Lower leg skin (tissue), 3 donors: ENCODE measurements at regions not wholly inside any gene's neighbourhood (a gene's known extent, or its start where the extent isn't known, plus 50 kb on each side); places are given as distances from the start of the nearest gene placed in this dataset.

Source experiments
- POLR2A ChIP-seq, 2 donors: fragments of 450-650 bp; IDR thresholded peaks; one replicate each; pipeline ENCODE4 v1.6.1; 2016 to 2017; ENCODE audit warnings: antibody characterized with exemption in 2 of 2, mild to moderate bottlenecking in 1 of 2, moderate library complexity in 1 of 2
- TF ChIP-seq, protein P1 (sequence below), 3 donors: fragments of 450-650 bp; IDR thresholded peaks; one replicate each; pipeline ENCODE4 v1.5.1; 2016; ENCODE audit warnings: antibody characterized with exemption in 3 of 3, mild to moderate bottlenecking in 3 of 3, moderate library complexity in 2 of 3

DNA sequence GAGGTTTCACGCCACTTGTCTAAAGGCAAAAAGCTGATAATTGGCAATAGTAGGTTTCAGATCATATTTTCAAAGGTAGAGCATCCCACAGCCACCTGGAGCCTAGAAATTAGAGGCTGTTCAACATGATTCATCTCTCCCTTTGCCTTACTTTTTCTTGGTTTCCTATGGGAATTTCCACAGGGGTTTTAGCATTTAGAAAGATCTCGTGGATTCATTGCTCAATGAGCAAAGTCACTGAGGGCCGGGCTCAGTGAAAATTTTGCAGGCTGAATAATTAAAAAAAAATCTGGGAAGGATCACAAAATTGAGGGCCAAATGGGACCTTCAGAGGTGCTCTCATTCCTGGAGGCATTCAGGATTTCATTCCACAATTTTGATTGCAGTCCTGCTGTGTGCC lies 137.1 kb downstream of the VAPA start:
- TF ChIP-seq, protein P1, sequence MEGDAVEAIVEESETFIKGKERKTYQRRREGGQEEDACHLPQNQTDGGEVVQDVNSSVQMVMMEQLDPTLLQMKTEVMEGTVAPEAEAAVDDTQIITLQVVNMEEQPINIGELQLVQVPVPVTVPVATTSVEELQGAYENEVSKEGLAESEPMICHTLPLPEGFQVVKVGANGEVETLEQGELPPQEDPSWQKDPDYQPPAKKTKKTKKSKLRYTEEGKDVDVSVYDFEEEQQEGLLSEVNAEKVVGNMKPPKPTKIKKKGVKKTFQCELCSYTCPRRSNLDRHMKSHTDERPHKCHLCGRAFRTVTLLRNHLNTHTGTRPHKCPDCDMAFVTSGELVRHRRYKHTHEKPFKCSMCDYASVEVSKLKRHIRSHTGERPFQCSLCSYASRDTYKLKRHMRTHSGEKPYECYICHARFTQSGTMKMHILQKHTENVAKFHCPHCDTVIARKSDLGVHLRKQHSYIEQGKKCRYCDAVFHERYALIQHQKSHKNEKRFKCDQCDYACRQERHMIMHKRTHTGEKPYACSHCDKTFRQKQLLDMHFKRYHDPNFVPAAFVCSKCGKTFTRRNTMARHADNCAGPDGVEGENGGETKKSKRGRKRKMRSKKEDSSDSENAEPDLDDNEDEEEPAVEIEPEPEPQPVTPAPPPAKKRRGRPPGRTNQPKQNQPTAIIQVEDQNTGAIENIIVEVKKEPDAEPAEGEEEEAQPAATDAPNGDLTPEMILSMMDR (IDR thresholded peaks at IDR 0.05), result no peak
- no peak for TF ChIP-seq POLR2A (IDR thresholded peaks at IDR 0.05)
